H1 (cell line): ENCODE measurements at regions not wholly inside any gene's neighbourhood (a gene's known extent, or its start where the extent isn't known, plus 50 kb on each side); places are given as distances from the start of the nearest gene placed in this dataset.

Experiments used
- CTCF ChIA-PET: fragments of 300-600 bp; sonication (Branson Sonifier 250); formaldehyde crosslinking; loops from one replicate; lab custom pipeline; 2021; ENCODE audit not compliant: partially characterized antibody; lab: Charles Lee
- POLR2A ChIA-PET: fragments of 300-600 bp; sonication (Branson Sonifier 250); formaldehyde crosslinking; loops from one replicate; lab custom pipeline; 2021; ENCODE audit warnings: inconsistent platforms; ENCODE audit not compliant: partially characterized antibody; lab: Charles Lee
- DNase-seq, 2 experiments: peaks; one replicate each; pipeline versions ENCODE4 v3.0.0 to v3.0.0-alpha.2; 2010 to 2022; ENCODE audit warnings: low spot score in 2 of 2, low read depth in 1 of 2, mixed read lengths in 1 of 2
- FAIRE-seq: peaks from 2 replicates; lab custom pipeline; 2011; peaks lifted over from hg19 to GRCh38; lab: Jason Lieb, UNC
- H2AFZ ChIP-seq: 2 replicates; pipeline ENCODE4 v1.8.1; 2012; ENCODE audit warnings: low read length, inconsistent platforms
- H2AK5ac ChIP-seq: 2 replicates; pipeline ENCODE4 v1.6.1; 2013; ENCODE audit warnings: low read depth, low read length
- H2BK120ac ChIP-seq: replicated peaks from 2 replicates; pipeline ENCODE3; 2013; ENCODE audit warnings: low read depth, low read length, inconsistent platforms
- H2BK12ac ChIP-seq: 2 replicates; pipeline ENCODE4 v1.6.1; 2013; ENCODE audit warnings: low read depth, low read length
- H2BK15ac ChIP-seq: 2 replicates; pipeline ENCODE4 v1.6.1; 2013; ENCODE audit warnings: low read length
- H2BK20ac ChIP-seq: 2 replicates; pipeline ENCODE4 v1.6.1; 2013; ENCODE audit warnings: low read length
- H2BK5ac ChIP-seq: 2 replicates; pipeline ENCODE4 v1.6.1; 2013; ENCODE audit warnings: low read depth, low read length
- H3K14ac ChIP-seq: 2 replicates; pipeline ENCODE4 v1.6.1; 2013; ENCODE audit warnings: inconsistent platforms; ENCODE audit not compliant: insufficient read length
- H3K18ac ChIP-seq: 2 replicates; pipeline ENCODE4 v1.6.1; 2013; ENCODE audit warnings: low read length; ENCODE audit errors: extremely low read depth
- H3K23ac ChIP-seq: 2 replicates; pipeline ENCODE4 v1.6.1; 2013; ENCODE audit warnings: inconsistent platforms; ENCODE audit not compliant: insufficient read length
- H3K23me2 ChIP-seq: 2 replicates; pipeline ENCODE4 v1.6.1; 2013; ENCODE audit warnings: low read depth, low read length
- H3K27ac ChIP-seq: 2 replicates; pipeline ENCODE4 v1.6.1; 2011; ENCODE audit warnings: low read depth, low read length, inconsistent platforms
- H3K27me3 ChIP-seq, 4 experiments: replicated peaks in 1 of 4; 1 replicate in 1 of 4; 2 replicates in 3 of 4; pipeline versions ENCODE4 v1.6.1 to v1.8.1; 2011 to 2013; ENCODE audit warnings: low read length in 3 of 4, mild to moderate bottlenecking in 3 of 4, inconsistent platforms in 2 of 4, mixed read lengths in 2 of 4, moderate library complexity in 1 of 4; ENCODE audit not compliant: control insufficient read depth in 3 of 4, insufficient read depth in 3 of 4; ENCODE audit errors: extremely low read depth in 1 of 4
- H3K36me3 ChIP-seq, 4 experiments: 2 replicates each; pipeline versions ENCODE4 v1.6.1 to v1.8.1; 2011 to 2013; ENCODE audit warnings: mild to moderate bottlenecking in 4 of 4, low read length in 3 of 4, moderate library complexity in 2 of 4, control low read depth in 1 of 4, inconsistent platforms in 1 of 4; ENCODE audit not compliant: insufficient read depth in 4 of 4, control insufficient read depth in 2 of 4
- H3K4ac ChIP-seq: replicated peaks from 2 replicates; pipeline ENCODE3; 2013; ENCODE audit warnings: low read length, low read depth, mixed read lengths, inconsistent platforms; ENCODE audit not compliant: insufficient read length
- H3K4me1 ChIP-seq, 4 experiments: replicated peaks in 1 of 4; 1 replicate in 1 of 4; 2 replicates in 3 of 4; pipeline versions ENCODE4 v1.6.1 to v1.8.1; 2011 to 2013; ENCODE audit warnings: low read length in 3 of 4, inconsistent platforms in 2 of 4, mixed read lengths in 1 of 4; ENCODE audit not compliant: insufficient read depth in 4 of 4, control insufficient read depth in 3 of 4
- H3K4me2 ChIP-seq, 2 experiments: 2 replicates each; pipeline versions ENCODE4 v1.6.1 to v1.8.1; 2011 to 2013; ENCODE audit warnings: low read depth in 2 of 2, low read length in 2 of 2, control low read depth in 1 of 2, inconsistent platforms in 1 of 2, mild to moderate bottlenecking in 1 of 2; ENCODE audit not compliant: insufficient read depth in 1 of 2
- H3K4me3 ChIP-seq, 4 experiments: fragments of 200-600, 300-600 bp in 1 of 4; sonication (generic), shearing (Covaris generic), sonication (Bioruptor Twin) in 1 of 4; 2 replicates each; pipeline versions ENCODE4 v1.5.1 to v1.8.1; 2011 to 2016; ENCODE audit warnings: low read length in 4 of 4, low read depth in 3 of 4, control low read depth in 2 of 4, inconsistent platforms in 2 of 4, mild to moderate bottlenecking in 2 of 4, mixed read lengths in 1 of 4, moderate library complexity in 1 of 4; ENCODE audit not compliant: insufficient read depth in 2 of 4; ENCODE audit errors: extremely low read depth in 1 of 4
- H3K56ac ChIP-seq: replicated peaks from 2 replicates; pipeline ENCODE3; 2013; ENCODE audit warnings: low read depth, mild to moderate bottlenecking, mixed read lengths, low read length, inconsistent platforms; ENCODE audit not compliant: insufficient read length
- H3K79me1 ChIP-seq: 2 replicates; pipeline ENCODE4 v1.6.1; 2013; ENCODE audit warnings: low read depth, low read length, control low read depth
- H3K79me2 ChIP-seq, 2 experiments: 2 replicates each; pipeline versions ENCODE4 v1.6.1 to v1.8.1; 2012 to 2013; ENCODE audit warnings: low read length in 2 of 2, mild to moderate bottlenecking in 2 of 2, inconsistent platforms in 1 of 2; ENCODE audit not compliant: insufficient read depth in 2 of 2, control insufficient read depth in 1 of 2
- H3K9ac ChIP-seq, 4 experiments: replicated peaks in 1 of 4; 1 replicate in 1 of 4; 2 replicates in 3 of 4; pipeline versions ENCODE4 v1.6.1 to v1.8.1; 2011 to 2013; ENCODE audit warnings: low read depth in 3 of 4, low read length in 3 of 4, control low read depth in 2 of 4, mild to moderate bottlenecking in 2 of 4, moderate library complexity in 2 of 4, inconsistent platforms in 1 of 4; ENCODE audit errors: extremely low read depth in 1 of 4
- H3K9me3 ChIP-seq, 2 experiments: 2 replicates each; pipeline versions ENCODE4 v1.6.1 to v1.8.1; 2012 to 2013; ENCODE audit warnings: mild to moderate bottlenecking in 2 of 2, moderate library complexity in 2 of 2, control low read depth in 1 of 2, inconsistent platforms in 1 of 2, low read depth in 1 of 2, low read length in 1 of 2, mixed read lengths in 1 of 2; ENCODE audit not compliant: insufficient read depth in 2 of 2
- H4K20me1 ChIP-seq, 2 experiments: replicated peaks in 1 of 2; 2 replicates each; pipeline versions ENCODE3 to v1.8.1; 2011 to 2013; ENCODE audit warnings: inconsistent platforms in 2 of 2, low read length in 2 of 2, mild to moderate bottlenecking in 1 of 2; ENCODE audit not compliant: insufficient read depth in 2 of 2, control insufficient read depth in 1 of 2
- H4K5ac ChIP-seq: 2 replicates; pipeline ENCODE4 v1.6.1; 2013; ENCODE audit warnings: low read length, low read depth, mixed read lengths, inconsistent platforms; ENCODE audit not compliant: insufficient read length
- H4K8ac ChIP-seq: 2 replicates; pipeline ENCODE4 v1.8.0; 2013; ENCODE audit warnings: mild to moderate bottlenecking, moderate library complexity, low read length, inconsistent platforms; ENCODE audit not compliant: insufficient read depth; ENCODE audit errors: extremely low read depth
- H4K91ac ChIP-seq: replicated peaks from 2 replicates; pipeline ENCODE3; 2013; ENCODE audit warnings: low read length, mixed read lengths, inconsistent platforms; ENCODE audit not compliant: insufficient read length
- BACH1 ChIP-seq: IDR thresholded peaks from 2 replicates; pipeline ENCODE4 v1.6.1; 2012; ENCODE audit warnings: low read length, improper control_type of control experiment
- CEBPB ChIP-seq: IDR thresholded peaks from 2 replicates; pipeline ENCODE4 v1.6.1; 2012; ENCODE audit warnings: low read depth, low read length
- EP300 ChIP-seq, 2 experiments: IDR thresholded peaks; 1 replicate in 1 of 2; 2 replicates in 1 of 2; pipeline ENCODE4 v1.6.1; 2011 to 2012; ENCODE audit warnings: low read depth in 2 of 2, low read length in 2 of 2, mild to moderate bottlenecking in 2 of 2, borderline replicate concordance in 1 of 2, inconsistent platforms in 1 of 2, moderate library complexity in 1 of 2
- FOSL1 ChIP-seq: IDR thresholded peaks from 2 replicates; pipeline ENCODE4 v1.6.1; 2011; ENCODE audit warnings: mild to moderate bottlenecking, low read depth, low read length, moderate library complexity; ENCODE audit not compliant: insufficient read depth
- HDAC6 ChIP-seq: IDR thresholded peaks from one replicate; pipeline ENCODE4 v1.7.1; 2012; ENCODE audit warnings: low read depth, mild to moderate bottlenecking, inconsistent platforms, low read length, moderate library complexity
- MAFK ChIP-seq: IDR thresholded peaks from 2 replicates; pipeline ENCODE4 v1.6.1; 2012; ENCODE audit warnings: low read depth, mild to moderate bottlenecking, improper control_type of control experiment, low read length
- RBBP5 ChIP-seq: IDR thresholded peaks from 2 replicates; pipeline ENCODE4 v1.7.1; 2012; ENCODE audit warnings: low read depth, mild to moderate bottlenecking, inconsistent platforms, low read length, moderate library complexity, borderline replicate concordance
- WGBS, 2 experiments: shearing (Covaris generic) in 1 of 2; methylation state at CpG; one replicate each; pipeline versions ENCODE4 v1.1.6 to v1.1.7; 2013 to 2015; ENCODE audit warnings: low lambda C conversion rate in 2 of 2, mixed read lengths in 2 of 2, inconsistent platforms in 1 of 2, low coverage in 1 of 2, missing lambda C conversion rate in 1 of 2; ENCODE audit not compliant: insufficient replicate concordance in 2 of 2, insufficient coverage in 1 of 2, insufficient read length in 1 of 2; ENCODE audit errors: extremely low coverage in 1 of 2, missing lambda C conversion rate in 1 of 2; 5-methylcytosine and 5-hydroxymethylcytosine counted together
- TF ChIP-seq, protein P1 (sequence below): IDR thresholded peaks from 2 replicates; pipeline ENCODE4 v1.6.1; 2011; ENCODE audit warnings: low read depth, mild to moderate bottlenecking, low read length; ENCODE audit not compliant: insufficient read depth

DNA sequence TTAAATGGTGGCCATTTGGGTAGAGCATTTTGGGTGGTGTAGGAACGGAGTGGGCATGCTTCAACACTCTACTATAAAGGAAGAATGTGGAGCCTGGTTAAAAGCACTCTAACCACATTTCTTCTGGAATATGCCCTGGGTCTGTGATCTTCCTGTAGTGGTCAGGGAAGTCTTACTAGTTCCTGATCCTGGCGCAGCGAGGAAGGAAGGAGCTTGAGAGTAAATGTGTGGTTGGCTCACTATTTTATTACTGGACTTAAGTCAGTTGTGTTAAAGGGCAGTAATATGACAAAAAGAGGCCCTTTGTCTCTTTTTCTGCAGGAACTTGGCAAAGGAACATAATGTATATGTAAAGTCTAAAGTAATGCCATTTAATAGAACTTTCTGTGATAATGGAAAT is 197.6 kb upstream of the ZPLD1 start:
- H3K9ac ChIP-seq = no peak overlapping the region
- TF ChIP-seq CEBPB (no peak), HDAC6 (no peak), MAFK (no peak), RBBP5 (no peak), FOSL1 (no peak), BACH1 (no peak), EP300 (IDR thresholded peaks at IDR 0.05; ENCODE audit: borderline replicate concordance in 1 of 2, low read depth in 2 of 2, low read length in 2 of 2) (no peak)
- TF ChIP-seq, protein P1, sequence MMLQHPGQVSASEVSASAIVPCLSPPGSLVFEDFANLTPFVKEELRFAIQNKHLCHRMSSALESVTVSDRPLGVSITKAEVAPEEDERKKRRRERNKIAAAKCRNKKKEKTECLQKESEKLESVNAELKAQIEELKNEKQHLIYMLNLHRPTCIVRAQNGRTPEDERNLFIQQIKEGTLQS = no peak
- H2BK20ac ChIP-seq = 0 out of 2 replicates have a peak overlapping the region, but pooled peaks have one; percentile 10
- H2BK12ac ChIP-seq = no peak overlapping the region
- no peaks in the 10 kb centered on the region for H3K79me1 ChIP-seq
- H3K23ac ChIP-seq = no peak overlapping the region
- no peak overlapping the region for H2BK15ac ChIP-seq
- no peak overlapping the region for H3K4me3 ChIP-seq
- H3K27me3 ChIP-seq = no peaks in the 10 kb centered on the region
- H3K9me3 ChIP-seq = no peaks in the 10 kb centered on the region
- no peak overlapping the region for H3K56ac ChIP-seq
- H3K4me2 ChIP-seq = no peak overlapping the region
- CTCF ChIA-PET = interaction anchor here (0.8 to 6.6 kb wide), 5 partner anchors 8 to 434 kb away, joined by 3 to 66 read pairs (median 27); no protein-coding TSS in a partner anchor
- no peak overlapping the region for H2AFZ ChIP-seq
- H4K8ac ChIP-seq = no peak overlapping the region
- no peak overlapping the region for H2BK120ac ChIP-seq
- WGBS, 2 experiments = 100% methylated on average over 3 of the region's 3 CpGs; no CpG with 5 or more reads in 1 of the 2 experiments
- H3K27ac ChIP-seq = no peak overlapping the region
- no peaks in the 10 kb centered on the region for H4K20me1 ChIP-seq
- no peak overlapping the region for H2BK5ac ChIP-seq
- DNase-seq = no peak
- no peak for FAIRE-seq
- H3K23me2 ChIP-seq = no peaks in the 10 kb centered on the region; the same call in 1 of the 2 replicates
- no peak overlapping the region for H3K4ac ChIP-seq
- no peak overlapping the region for H3K14ac ChIP-seq
- no peaks in the 10 kb centered on the region for H3K36me3 ChIP-seq
- no peak overlapping the region; the same call in 1 of the 2 replicates for H3K18ac ChIP-seq
- H3K79me2 ChIP-seq = no peaks in the 10 kb centered on the region
- no peak overlapping the region for H4K91ac ChIP-seq
- no peak overlapping the region for H4K5ac ChIP-seq
- no peak overlapping the region for H2AK5ac ChIP-seq
- H3K4me1 ChIP-seq = peaks cover 2 to 9% (median 6%) of the 10 kb centered on the region in 4 experiments; a peak in 4 of 7 replicates
- POLR2A ChIA-PET = no interaction called here
